ENCODE measurements at regions not wholly inside any gene's neighbourhood (a gene's known extent, or its start where the extent isn't known, plus 50 kb on each side); places are given as distances from the start of the nearest gene placed in this dataset.

DNA sequence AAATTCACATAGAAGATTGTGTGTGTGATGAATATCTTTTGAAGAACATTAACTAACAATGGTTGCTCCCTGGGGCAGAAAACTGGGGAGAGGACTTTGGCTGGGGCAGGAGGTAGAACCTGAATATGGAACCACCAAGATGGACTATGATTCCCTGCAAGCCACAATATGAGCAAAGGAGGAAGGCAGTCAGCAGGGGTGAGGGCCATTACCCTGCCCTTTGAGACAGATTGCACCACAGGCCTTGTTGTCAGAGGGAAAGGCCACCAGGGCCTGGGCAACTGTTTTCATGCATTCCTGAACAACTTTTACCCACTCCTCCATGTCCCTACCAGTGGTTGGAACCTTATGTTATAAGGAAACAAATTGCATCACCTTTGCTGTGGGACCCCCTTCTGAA lies 670.1 kb upstream of the POM121L12 start:
- TF ChIP-seq, protein P1, sequence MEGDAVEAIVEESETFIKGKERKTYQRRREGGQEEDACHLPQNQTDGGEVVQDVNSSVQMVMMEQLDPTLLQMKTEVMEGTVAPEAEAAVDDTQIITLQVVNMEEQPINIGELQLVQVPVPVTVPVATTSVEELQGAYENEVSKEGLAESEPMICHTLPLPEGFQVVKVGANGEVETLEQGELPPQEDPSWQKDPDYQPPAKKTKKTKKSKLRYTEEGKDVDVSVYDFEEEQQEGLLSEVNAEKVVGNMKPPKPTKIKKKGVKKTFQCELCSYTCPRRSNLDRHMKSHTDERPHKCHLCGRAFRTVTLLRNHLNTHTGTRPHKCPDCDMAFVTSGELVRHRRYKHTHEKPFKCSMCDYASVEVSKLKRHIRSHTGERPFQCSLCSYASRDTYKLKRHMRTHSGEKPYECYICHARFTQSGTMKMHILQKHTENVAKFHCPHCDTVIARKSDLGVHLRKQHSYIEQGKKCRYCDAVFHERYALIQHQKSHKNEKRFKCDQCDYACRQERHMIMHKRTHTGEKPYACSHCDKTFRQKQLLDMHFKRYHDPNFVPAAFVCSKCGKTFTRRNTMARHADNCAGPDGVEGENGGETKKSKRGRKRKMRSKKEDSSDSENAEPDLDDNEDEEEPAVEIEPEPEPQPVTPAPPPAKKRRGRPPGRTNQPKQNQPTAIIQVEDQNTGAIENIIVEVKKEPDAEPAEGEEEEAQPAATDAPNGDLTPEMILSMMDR (IDR thresholded peaks at IDR 0.05) = no peak
- no peak for TF ChIP-seq EP300 (IDR thresholded peaks at IDR 0.05)
